OCI-LY7 (cell line): ENCODE measurements at regions not wholly inside any gene's neighbourhood (a gene's known extent, or its start where the extent isn't known, plus 50 kb on each side); places are given as distances from the start of the nearest gene placed in this dataset.

Experiments used
- EZH2phosphoT487 ChIP-seq: fragments of 200-600 bp; sonication (generic); IDR thresholded peaks from 2 replicates; pipeline ENCODE4 v1.6.1; 2018; ENCODE audit warnings: low read depth, borderline replicate concordance, mild to moderate bottlenecking, mixed run types, antibody characterized with exemption, low read length, moderate library complexity, mixed read lengths
- TF ChIP-seq, protein P1 (sequence below): fragments of 200-600 bp; sonication (generic); conservative IDR thresholded peaks from 2 replicates; pipeline ENCODE4 v1.5.1; 2014; ENCODE audit warnings: mild to moderate bottlenecking, antibody characterized with exemption, low read length, moderate library complexity, mixed read lengths

DNA sequence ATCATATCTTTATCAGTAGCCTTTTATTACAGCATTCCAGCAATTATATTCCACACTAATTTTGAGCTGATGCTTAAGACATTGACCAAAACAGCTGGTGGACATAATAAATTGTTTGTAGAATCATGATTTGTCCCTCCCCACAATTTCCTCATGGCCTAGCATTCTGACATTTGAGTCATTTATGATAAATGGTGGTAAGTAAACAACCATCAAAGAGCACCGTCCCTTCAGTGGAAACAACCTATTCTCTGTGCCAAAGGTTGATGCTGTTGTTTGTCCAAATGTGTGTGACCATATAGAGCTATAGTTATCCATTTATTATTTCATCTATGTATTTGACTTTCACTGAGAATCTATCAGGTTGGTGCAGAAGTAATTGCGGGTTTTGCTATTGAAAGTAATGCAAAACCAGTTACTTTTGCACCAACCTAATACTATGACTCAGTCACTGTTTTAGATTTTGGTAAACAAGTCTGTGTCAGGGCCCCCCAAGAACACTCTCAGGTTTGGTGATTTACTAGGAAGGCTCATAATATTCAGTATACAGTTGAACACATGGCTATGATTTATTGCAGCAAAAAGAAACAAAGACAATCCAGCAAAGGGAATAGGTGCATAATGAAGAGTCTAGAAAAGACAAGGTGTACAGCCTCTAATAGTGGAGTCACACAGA lies 608.7 kb upstream of the REG3G start:
- TF ChIP-seq EZH2phosphoT487 = no peak
- TF ChIP-seq, protein P1, sequence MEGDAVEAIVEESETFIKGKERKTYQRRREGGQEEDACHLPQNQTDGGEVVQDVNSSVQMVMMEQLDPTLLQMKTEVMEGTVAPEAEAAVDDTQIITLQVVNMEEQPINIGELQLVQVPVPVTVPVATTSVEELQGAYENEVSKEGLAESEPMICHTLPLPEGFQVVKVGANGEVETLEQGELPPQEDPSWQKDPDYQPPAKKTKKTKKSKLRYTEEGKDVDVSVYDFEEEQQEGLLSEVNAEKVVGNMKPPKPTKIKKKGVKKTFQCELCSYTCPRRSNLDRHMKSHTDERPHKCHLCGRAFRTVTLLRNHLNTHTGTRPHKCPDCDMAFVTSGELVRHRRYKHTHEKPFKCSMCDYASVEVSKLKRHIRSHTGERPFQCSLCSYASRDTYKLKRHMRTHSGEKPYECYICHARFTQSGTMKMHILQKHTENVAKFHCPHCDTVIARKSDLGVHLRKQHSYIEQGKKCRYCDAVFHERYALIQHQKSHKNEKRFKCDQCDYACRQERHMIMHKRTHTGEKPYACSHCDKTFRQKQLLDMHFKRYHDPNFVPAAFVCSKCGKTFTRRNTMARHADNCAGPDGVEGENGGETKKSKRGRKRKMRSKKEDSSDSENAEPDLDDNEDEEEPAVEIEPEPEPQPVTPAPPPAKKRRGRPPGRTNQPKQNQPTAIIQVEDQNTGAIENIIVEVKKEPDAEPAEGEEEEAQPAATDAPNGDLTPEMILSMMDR = no peak
